GM10248 (cell line): ENCODE measurements at regions not wholly inside any gene's neighbourhood (a gene's known extent, or its start where the extent isn't known, plus 50 kb on each side); places are given as distances from the start of the nearest gene placed in this dataset.

Experiments used
- CTCF ChIA-PET: fragments of 300-600 bp; sonication (Branson Sonifier 250); formaldehyde crosslinking; extraction: SDS; loops from one replicate; lab custom pipeline; 2021; ENCODE audit warnings: antibody characterized with exemption; lab: Yijun Ruan, JAX
- POLR2A ChIA-PET: fragments of 350-650 bp; sonication (Branson Sonifier 250); formaldehyde crosslinking; extraction: SDS; loops from one replicate; lab custom pipeline; 2020; ENCODE audit warnings: antibody characterized with exemption; lab: Yijun Ruan, JAX
- DNase-seq: peaks from one replicate; pipeline ENCODE4 v3.0.0; 2012; ENCODE audit errors: extremely low spot score
- TF ChIP-seq, protein P1 (sequence below): IDR thresholded peaks from 2 replicates; pipeline ENCODE4 v1.5.1; 2012; ENCODE audit warnings: mild to moderate bottlenecking, low read depth; ENCODE audit errors: extremely low read depth, missing control alignments, control extremely low read depth

DNA sequence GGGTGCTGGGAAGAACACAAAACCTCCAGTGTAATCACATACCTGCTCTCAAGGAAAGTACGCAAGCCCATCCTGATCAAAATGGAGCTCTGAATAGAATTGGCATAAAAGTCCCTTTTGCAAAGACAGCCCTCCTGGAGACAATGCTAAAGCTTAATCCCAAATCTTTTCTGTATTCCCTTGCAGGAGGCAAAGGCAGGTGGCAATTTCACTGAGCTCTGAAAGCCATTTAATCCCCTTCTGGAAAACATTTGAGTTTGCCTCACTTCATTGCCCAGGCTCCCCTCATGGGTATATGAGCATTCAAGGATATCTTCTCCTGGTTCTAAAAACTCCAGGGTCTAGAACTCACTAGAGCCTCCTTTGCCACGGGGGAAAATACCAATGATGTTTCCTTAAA, 310.2 kb upstream of the CNR1 start:
- TF ChIP-seq, protein P1, sequence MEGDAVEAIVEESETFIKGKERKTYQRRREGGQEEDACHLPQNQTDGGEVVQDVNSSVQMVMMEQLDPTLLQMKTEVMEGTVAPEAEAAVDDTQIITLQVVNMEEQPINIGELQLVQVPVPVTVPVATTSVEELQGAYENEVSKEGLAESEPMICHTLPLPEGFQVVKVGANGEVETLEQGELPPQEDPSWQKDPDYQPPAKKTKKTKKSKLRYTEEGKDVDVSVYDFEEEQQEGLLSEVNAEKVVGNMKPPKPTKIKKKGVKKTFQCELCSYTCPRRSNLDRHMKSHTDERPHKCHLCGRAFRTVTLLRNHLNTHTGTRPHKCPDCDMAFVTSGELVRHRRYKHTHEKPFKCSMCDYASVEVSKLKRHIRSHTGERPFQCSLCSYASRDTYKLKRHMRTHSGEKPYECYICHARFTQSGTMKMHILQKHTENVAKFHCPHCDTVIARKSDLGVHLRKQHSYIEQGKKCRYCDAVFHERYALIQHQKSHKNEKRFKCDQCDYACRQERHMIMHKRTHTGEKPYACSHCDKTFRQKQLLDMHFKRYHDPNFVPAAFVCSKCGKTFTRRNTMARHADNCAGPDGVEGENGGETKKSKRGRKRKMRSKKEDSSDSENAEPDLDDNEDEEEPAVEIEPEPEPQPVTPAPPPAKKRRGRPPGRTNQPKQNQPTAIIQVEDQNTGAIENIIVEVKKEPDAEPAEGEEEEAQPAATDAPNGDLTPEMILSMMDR = no peak
- DNase-seq = no peak
- ChIA-PET POLR2A (no interaction called here), CTCF (no interaction called here)

DNA sequence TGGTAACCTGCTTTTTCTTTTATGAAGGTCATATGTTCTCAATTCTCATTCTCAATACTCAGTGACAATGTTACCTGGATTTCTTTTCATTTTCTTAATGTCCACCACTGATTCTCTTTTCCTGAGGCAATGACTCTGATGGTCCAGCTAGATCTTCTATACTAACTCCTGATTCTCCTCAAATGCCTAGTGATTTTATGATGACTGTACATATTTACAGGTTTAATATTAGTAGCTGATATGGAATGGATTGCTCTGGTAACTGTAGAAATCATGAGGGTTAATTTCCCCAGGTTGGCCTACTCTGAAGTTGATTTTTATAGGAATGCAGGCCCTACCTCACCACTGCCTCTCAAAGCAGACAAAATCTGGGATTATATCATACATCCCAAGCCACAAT, 308.6 kb upstream of the CNR1 start:
- DNase-seq = no peak
- ChIA-PET POLR2A (no interaction called here), CTCF (interaction anchor here (1.0 to 1.4 kb wide), 2 partner anchors 9 to 16 kb away, joined by 4 to 5 read pairs; no protein-coding TSS in a partner anchor)

DNA sequence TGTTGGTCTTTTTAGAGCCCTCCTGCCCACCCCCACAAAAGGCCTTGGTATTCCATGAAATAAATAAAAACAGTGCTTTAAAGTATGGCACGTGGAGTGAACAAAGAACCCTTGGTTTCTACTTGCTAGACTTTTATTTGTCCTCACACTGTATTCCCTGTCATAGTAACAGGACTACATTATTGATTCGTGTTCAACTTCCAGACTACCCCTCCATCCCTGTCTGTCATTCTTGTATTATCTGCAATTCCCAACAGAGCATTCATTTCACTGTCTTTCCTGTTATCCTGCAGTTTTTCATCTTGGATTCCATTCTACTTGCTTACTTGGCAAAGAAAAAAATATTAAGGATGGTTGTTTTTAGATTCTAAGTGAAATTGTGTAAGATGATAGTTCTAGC, 307.4 kb upstream of the CNR1 start:
- TF ChIP-seq, protein P1 = no peak
- CTCF ChIA-PET = interaction anchor here (1.1 kb wide), 1 partner anchor 397 kb away, joined by 3 read pairs; no protein-coding TSS in a partner anchor
- DNase-seq = no peak
- POLR2A ChIA-PET = no interaction called here

More for the DNA sequence above, 308.6 kb upstream of the CNR1 start:
- TF ChIP-seq, protein P1 = no peak

DNA sequence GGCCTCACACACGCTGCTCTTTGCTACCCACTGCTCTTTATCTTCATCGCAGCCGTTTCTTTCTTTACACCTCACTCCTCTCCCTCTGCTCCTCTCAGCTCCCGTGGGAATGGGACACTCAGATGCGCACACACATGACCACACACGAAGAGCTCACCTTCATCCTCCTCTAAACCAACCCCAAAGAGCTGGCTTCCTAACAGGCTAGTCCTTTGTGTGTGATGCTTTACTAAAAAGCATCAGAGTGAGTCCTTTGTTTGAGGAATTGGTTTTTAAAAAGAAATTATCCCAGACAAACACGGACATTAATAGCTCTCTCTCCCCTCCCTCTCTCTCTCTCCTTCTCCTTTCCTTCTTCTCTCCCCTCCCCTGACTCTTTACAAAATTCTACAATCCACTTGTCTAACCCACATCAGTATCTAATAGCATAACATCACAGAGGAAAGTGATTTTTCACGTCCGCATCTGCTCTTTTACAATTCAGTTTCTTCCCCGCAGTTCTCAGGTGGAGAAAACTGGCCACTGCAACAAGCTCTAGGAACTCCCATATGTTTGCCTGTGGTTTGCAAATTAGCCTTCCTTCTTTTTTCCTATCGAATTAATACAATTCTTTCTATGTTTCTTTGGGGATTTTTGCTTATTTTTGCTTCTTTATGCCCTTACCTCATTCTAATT, 306.8 kb upstream of the CNR1 start:
- DNase-seq = no peak
- CTCF ChIA-PET = interaction anchor here (1.1 kb wide), 1 partner anchor 397 kb away, joined by 3 read pairs; no protein-coding TSS in a partner anchor
- POLR2A ChIA-PET = no interaction called here
- TF ChIP-seq, protein P1 = no peak

DNA sequence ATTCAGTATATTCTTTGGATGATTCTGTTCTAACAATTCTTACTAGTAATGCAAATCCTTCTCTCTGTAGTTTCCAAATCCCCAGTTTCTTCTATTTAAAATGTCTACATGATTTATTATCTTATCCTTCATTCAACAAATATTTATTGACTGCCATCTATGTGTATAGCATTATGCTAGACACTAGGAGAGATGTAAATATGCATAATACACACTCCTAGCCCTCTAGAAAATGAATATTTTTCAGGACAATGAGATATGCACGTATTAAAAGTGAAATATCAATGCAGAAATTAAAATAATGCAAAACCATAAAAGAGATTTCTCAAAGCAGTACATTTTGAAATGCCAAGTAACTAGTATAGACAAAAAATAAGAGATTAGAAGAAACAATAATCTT, 293.5 kb upstream of the CNR1 start:
- CTCF ChIA-PET = no interaction called here
- TF ChIP-seq, protein P1 = no peak
- no peak for DNase-seq
- POLR2A ChIA-PET = no interaction called here

DNA sequence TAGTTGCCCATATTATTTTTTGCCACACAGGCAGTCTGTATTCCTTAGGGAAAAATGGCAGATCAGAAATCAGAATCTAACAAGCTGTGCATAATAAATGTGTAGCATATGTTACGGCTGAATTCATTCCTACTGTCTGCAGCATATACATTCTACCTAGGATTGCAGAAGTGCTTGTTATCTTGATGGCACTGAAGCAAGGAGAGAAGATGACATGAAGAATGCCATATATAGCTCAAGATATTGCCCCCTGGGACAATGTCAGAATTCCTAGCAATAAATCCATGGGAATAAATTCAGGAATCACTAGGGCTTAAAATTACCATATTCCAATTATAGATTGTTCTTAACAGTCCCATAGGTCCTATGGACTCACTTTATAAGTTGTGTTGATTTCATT, 293.0 kb upstream of the CNR1 start:
- no peak for DNase-seq
- ChIA-PET CTCF (no interaction called here), POLR2A (no interaction called here)
- TF ChIP-seq, protein P1 = no peak

DNA sequence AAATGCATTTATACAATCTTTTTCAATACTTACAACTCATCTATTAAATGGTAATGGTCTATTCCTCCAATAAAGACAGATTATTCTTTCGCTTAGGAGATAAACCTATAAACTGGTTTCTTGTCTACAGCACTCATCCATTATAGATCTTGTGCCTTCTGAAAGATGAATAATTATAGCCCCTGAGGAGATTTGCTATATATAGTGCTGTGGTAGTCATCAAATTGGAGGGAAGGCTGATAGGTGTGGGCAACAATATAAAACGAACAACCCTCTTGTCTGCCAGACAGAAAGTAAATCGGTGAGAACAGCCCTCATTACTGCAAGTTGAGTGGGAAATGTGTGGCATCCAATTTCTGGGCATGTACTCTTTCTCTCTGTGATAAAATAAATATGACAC, 292.5 kb upstream of the CNR1 start:
- no peak for DNase-seq
- TF ChIP-seq, protein P1 = no peak
- CTCF ChIA-PET = interaction anchor here (1.0 kb wide), 1 partner anchor 55 kb away, joined by 3 read pairs; no protein-coding TSS in a partner anchor
- POLR2A ChIA-PET = no interaction called here
